GM12878 (cell line): ENCODE measurements at regions not wholly inside any gene's neighbourhood (a gene's known extent, or its start where the extent isn't known, plus 50 kb on each side); places are given as distances from the start of the nearest gene placed in this dataset.

Experiments used
- EZH2 ChIP-seq: IDR thresholded peaks from 2 replicates; pipeline ENCODE4 v1.6.1; 2012; ENCODE audit warnings: low read depth, mild to moderate bottlenecking, control low read depth, inconsistent platforms, low read length, borderline replicate concordance; ENCODE audit not compliant: control insufficient read depth
- NFXL1 ChIP-seq: fragments of 450-650 bp; IDR thresholded peaks from 2 replicates; pipeline ENCODE4 v1.6.1; 2017; ENCODE audit warnings: antibody characterized with exemption, mild to moderate bottlenecking, borderline replicate concordance
- POLR2A ChIP-seq: IDR thresholded peaks from 2 replicates; pipeline ENCODE4 v1.6.1; 2011; ENCODE audit warnings: low read depth, mild to moderate bottlenecking, low read length
- SPI1 ChIP-seq: IDR thresholded peaks from 2 replicates; pipeline ENCODE4 v1.6.1; 2011; ENCODE audit warnings: low read depth, mild to moderate bottlenecking, low read length, moderate library complexity, borderline replicate concordance; ENCODE audit not compliant: insufficient read depth

DNA sequence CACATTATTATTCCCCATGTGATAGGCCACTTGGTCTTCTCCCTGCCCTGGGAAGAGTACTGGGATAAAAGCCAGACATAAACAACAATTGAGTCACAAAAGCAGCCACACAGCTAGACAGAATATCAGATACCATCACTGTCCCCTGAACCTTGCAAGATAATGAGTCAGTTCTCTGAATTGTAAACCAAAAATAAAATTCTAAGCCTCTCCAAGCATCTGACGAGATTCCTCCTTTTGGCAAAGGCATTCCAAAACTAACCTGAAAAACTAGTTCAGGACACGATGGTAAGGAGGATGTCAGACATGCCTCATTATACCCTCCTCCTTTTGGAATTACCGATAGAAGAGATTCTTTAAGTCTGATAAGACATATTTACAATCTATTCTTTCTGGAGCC, 450.7 kb downstream of the HTR7 start:
- TF ChIP-seq POLR2A (no peak), EZH2 (no peak), SPI1 (no peak), NFXL1 (no peak)
